Sigmoid colon (tissue), 6 donors: ENCODE measurements at regions not wholly inside any gene's neighbourhood (a gene's known extent, or its start where the extent isn't known, plus 50 kb on each side); places are given as distances from the start of the nearest gene placed in this dataset.

ENCODE experiments used
- DNase-seq: peaks from one replicate; pipeline ENCODE4 v3.0.0-alpha.2; 2019
- H3K27ac ChIP-seq, 4 donors: fragments of 200-600 bp; sonication (generic); one replicate each; pipeline ENCODE4 v1.5.1; 2016 to 2019; ENCODE audit warnings: mild to moderate bottlenecking in 1 of 4
- H3K27me3 ChIP-seq, 3 donors: fragments of 200-600 bp; sonication (generic); one replicate each; pipeline ENCODE4 v1.5.1; 2019; ENCODE audit warnings: mild to moderate bottlenecking in 1 of 3
- H3K36me3 ChIP-seq, 4 donors: fragments of 200-600 bp; sonication (generic); one replicate each; pipeline ENCODE4 v1.5.1; 2016 to 2019
- H3K4me1 ChIP-seq, 4 donors: fragments of 200-600 bp; sonication (generic); one replicate each; pipeline ENCODE4 v1.5.1; 2017 to 2019
- H3K4me3 ChIP-seq, 4 donors: fragments of 200-600 bp; sonication (generic); one replicate each; pipeline ENCODE4 v1.5.1; 2017 to 2019; ENCODE audit warnings: mild to moderate bottlenecking in 2 of 4, moderate library complexity in 1 of 4
- H3K9me3 ChIP-seq, 4 donors: fragments of 200-600 bp in 3 of 4; sonication (generic) in 3 of 4; one replicate each; pipeline versions ENCODE4 v1.5.1 to v1.6.1; 2013 to 2019
- CTCF ChIP-seq, 4 experiments: fragments of 450-650 bp in 3 of 4; fragments of 200-600 bp in 1 of 4; IDR thresholded peaks; one replicate each; pipeline ENCODE4 v1.5.1; 2016 to 2019; ENCODE audit warnings: antibody characterized with exemption in 4 of 4, mild to moderate bottlenecking in 3 of 4, moderate library complexity in 2 of 4
- EP300 ChIP-seq, 4 donors: sonication (generic); formaldehyde crosslinking; IDR thresholded peaks; one replicate each; pipeline ENCODE4 v1.6.1; 2017; ENCODE audit warnings: antibody characterized with exemption in 4 of 4
- POLR2A ChIP-seq, 2 donors: fragments of 450-650 bp; IDR thresholded peaks; one replicate each; pipeline ENCODE4 v1.6.1; 2016; ENCODE audit warnings: antibody characterized with exemption in 2 of 2, mild to moderate bottlenecking in 2 of 2, moderate library complexity in 2 of 2
- POLR2AphosphoS5 ChIP-seq, 4 donors: sonication (generic); formaldehyde crosslinking; IDR thresholded peaks; one replicate each; pipeline ENCODE4 v1.6.1; 2017; ENCODE audit warnings: antibody characterized with exemption in 4 of 4
- WGBS, 2 donors: extraction: QIAGEN DNeasy Blood & Tissue Kit; methylation state at CpG; one replicate each; pipeline ENCODE4 v1.1.7; 2013; 5-methylcytosine and 5-hydroxymethylcytosine counted together
- intact Hi-C: fragments of 100-400 bp; cut with DNase I; formaldehyde crosslinking; loops from one replicate; pipeline ENCODE4 v1.15.1; 2023
- donor health status: healthy with polysubstance abuse.
- donor health status: healthy.

- Histone ChIP-seq H3K27ac (no peak overlapping the region), H3K9me3 (peaks cover 0 to 15% (median 10%) of the 10 kb centered on the region in 4 donors), H3K27me3 (no peaks in the 10 kb centered on the region), H3K4me3 (no peak overlapping the region), H3K36me3 (no peaks in the 10 kb centered on the region), H3K4me1 (no peaks in the 10 kb centered on the region)
- no peak for DNase-seq
- intact Hi-C loops = no loop called here
- TF ChIP-seq EP300 (IDR thresholded peaks at IDR 0.05) = no peak
- TF ChIP-seq POLR2A (IDR thresholded peaks at IDR 0.05) = no peak
- no peak for TF ChIP-seq POLR2AphosphoS5 (IDR thresholded peaks at IDR 0.05)
- TF ChIP-seq CTCF (IDR thresholded peaks at IDR 0.05) = no peak
Observed at GRCh38 chr10:78121801-78122200, 88.1 kb downstream of the RPS24 start.

GRCh38 chr10:78124167-78124566 is 90.5 kb downstream of the RPS24 start:
- H3K27ac ChIP-seq = no peak overlapping the region
- no peak overlapping the region for H3K4me3 ChIP-seq
- H3K4me1 ChIP-seq = no peaks in the 10 kb centered on the region
- H3K36me3 ChIP-seq = no peaks in the 10 kb centered on the region
- intact Hi-C loops = no loop called here
- no peak for DNase-seq
- no peaks in the 10 kb centered on the region for H3K27me3 ChIP-seq
- no peak for TF ChIP-seq EP300 (IDR thresholded peaks at IDR 0.05)
- TF ChIP-seq POLR2AphosphoS5 (IDR thresholded peaks at IDR 0.05) = no peak
- no peak for TF ChIP-seq CTCF (IDR thresholded peaks at IDR 0.05)
- no peak for TF ChIP-seq POLR2A (IDR thresholded peaks at IDR 0.05)
- H3K9me3 ChIP-seq = peaks cover 0 to 15% (median 10%) of the 10 kb centered on the region in 4 donors
- 81 to 85% methylated on average over 1 of the region's 1 CpG for WGBS, 2 donors

GRCh38 chr10:78129211-78129610 is 95.5 kb downstream of the RPS24 start:
- no peak for DNase-seq
- Histone ChIP-seq H3K4me3 (no peak overlapping the region), H3K9me3 (peaks cover 0 to 2% (median 1%) of the 10 kb centered on the region in 4 donors), H3K27ac (no peak overlapping the region), H3K4me1 (no peaks in the 10 kb centered on the region), H3K36me3 (no peaks in the 10 kb centered on the region), H3K27me3 (no peaks in the 10 kb centered on the region)
- 96% methylated on average over 5 of the region's 5 CpGs for WGBS, 2 donors
- intact Hi-C loops = no loop called here
- TF ChIP-seq POLR2A (IDR thresholded peaks at IDR 0.05) (no peak), POLR2AphosphoS5 (IDR thresholded peaks at IDR 0.05) (no peak), CTCF (IDR thresholded peaks at IDR 0.05) (no peak), EP300 (IDR thresholded peaks at IDR 0.05) (no peak)

GRCh38 chr10:78130966-78131710 is 97.5 kb downstream of the RPS24 start:
- WGBS, 2 donors = 74 to 82% methylated on average over 9 of the region's 9 CpGs
- no peak for DNase-seq
- Histone ChIP-seq H3K9me3 (no peaks in the 10 kb centered on the region), H3K4me3 (no peak overlapping the region), H3K27me3 (no peaks in the 10 kb centered on the region), H3K36me3 (no peaks in the 10 kb centered on the region), H3K27ac (no peak overlapping the region), H3K4me1 (no peaks in the 10 kb centered on the region)
- intact Hi-C loops = no loop called here
- TF ChIP-seq POLR2A (IDR thresholded peaks at IDR 0.05) = no peak
- no peak for TF ChIP-seq EP300 (IDR thresholded peaks at IDR 0.05)
- TF ChIP-seq POLR2AphosphoS5 (IDR thresholded peaks at IDR 0.05) = no peak
- no peak for TF ChIP-seq CTCF (IDR thresholded peaks at IDR 0.05)
